ENCODE measurements at regions not wholly inside any gene's neighbourhood (a gene's known extent, or its start where the extent isn't known, plus 50 kb on each side); places are given as distances from the start of the nearest gene placed in this dataset.
"Not testable (repeated sequence)": the region's sequence is repeated elsewhere in the genome, so short reads cannot be mapped to it uniquely, and the experiment has no call there.

- DNase-seq = no peak
Measured at GRCh38 chr18:5717256-5717655, 173.5 kb upstream of the EPB41L3 start.

GRCh38 chr18:5710676-5711075 is 166.9 kb upstream of the EPB41L3 start:
- DNase-seq = no peak

GRCh38 chr18:5710235-5710634 is 166.4 kb upstream of the EPB41L3 start:
- no peak for DNase-seq

- no peak for DNase-seq
Measured at GRCh38 chr18:5709476-5710095, 165.8 kb upstream of the EPB41L3 start.

GRCh38 chr18:5707586-5707985 is 163.8 kb upstream of the EPB41L3 start:
- DNase-seq = no peak

GRCh38 chr18:5705393-5705792 is 161.6 kb upstream of the EPB41L3 start:
- no peak for DNase-seq

- no peak for DNase-seq
Measured at GRCh38 chr18:5704847-5705246, 161.1 kb upstream of the EPB41L3 start.

- not testable (repeated sequence) for DNase-seq
Measured at GRCh38 chr18:5702016-5702415, 158.2 kb upstream of the EPB41L3 start.

GRCh38 chr18:5693699-5694294 is 150.0 kb upstream of the EPB41L3 start:
- DNase-seq = no peak

GRCh38 chr18:5678779-5679406 is 135.1 kb upstream of the EPB41L3 start:
- DNase-seq = no peak

GRCh38 chr18:5678278-5678677 is 134.5 kb upstream of the EPB41L3 start:
- no peak for DNase-seq

- DNase-seq = no peak
Measured at GRCh38 chr18:5673616-5674015, 129.8 kb upstream of the EPB41L3 start.

GRCh38 chr18:5669585-5669984 is 125.8 kb upstream of the EPB41L3 start:
- no peak for DNase-seq

- no peak for DNase-seq
Measured at GRCh38 chr18:5668087-5668715, 124.4 kb upstream of the EPB41L3 start.

GRCh38 chr18:5667356-5667755 is 123.6 kb upstream of the EPB41L3 start:
- DNase-seq = no peak

- DNase-seq = no peak
Measured at GRCh38 chr18:5662586-5663090, 118.8 kb upstream of the EPB41L3 start.

- DNase-seq = no peak
Measured at GRCh38 chr18:5661179-5661578, 117.4 kb upstream of the EPB41L3 start.

- DNase-seq = no peak
Measured at GRCh38 chr18:5653802-5654201, 110.0 kb upstream of the EPB41L3 start.

GRCh38 chr18:5651736-5652135 is 107.9 kb upstream of the EPB41L3 start:
- no peak for DNase-seq

- no peak for DNase-seq
Measured at GRCh38 chr18:5649439-5649838, 105.6 kb upstream of the EPB41L3 start.

- DNase-seq = no peak
Measured at GRCh38 chr18:5646739-5647138, 102.9 kb upstream of the EPB41L3 start.

GRCh38 chr18:5643288-5643687 is 99.5 kb upstream of the EPB41L3 start:
- DNase-seq = no peak

- no peak for DNase-seq
Measured at GRCh38 chr18:5640939-5641338, 97.1 kb upstream of the EPB41L3 start.

GRCh38 chr18:5639131-5639530 is 95.3 kb upstream of the EPB41L3 start:
- DNase-seq = no peak
